ENCODE measurements at regions not wholly inside any gene's neighbourhood (a gene's known extent, or its start where the extent isn't known, plus 50 kb on each side); places are given as distances from the start of the nearest gene placed in this dataset.

- DNase-seq (ENCODE audit: low read depth), result no peak
These were observed 82.7 kb upstream of the DUSP22 start for GRCh38 chr6:209432-210103.

DNA sequence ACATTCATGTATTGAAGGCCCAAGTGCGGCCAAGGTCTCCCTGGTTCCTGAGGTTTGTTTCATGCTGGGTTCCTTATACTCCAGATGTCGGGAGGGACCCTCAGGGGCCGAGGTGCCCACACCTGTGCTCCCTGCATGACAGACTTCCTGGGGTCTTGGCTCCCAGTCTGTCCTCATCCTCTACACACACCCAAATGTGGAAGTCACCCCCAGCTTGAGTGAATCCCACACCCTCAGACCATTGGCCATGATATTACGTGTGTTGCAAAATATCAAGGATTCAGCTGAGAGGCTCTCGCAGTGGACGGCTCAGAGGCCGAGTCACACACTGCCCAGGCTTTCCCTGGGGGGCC lies 82.2 kb upstream of the DUSP22 start:
- no peak for DNase-seq (ENCODE audit: low read depth)

DNA sequence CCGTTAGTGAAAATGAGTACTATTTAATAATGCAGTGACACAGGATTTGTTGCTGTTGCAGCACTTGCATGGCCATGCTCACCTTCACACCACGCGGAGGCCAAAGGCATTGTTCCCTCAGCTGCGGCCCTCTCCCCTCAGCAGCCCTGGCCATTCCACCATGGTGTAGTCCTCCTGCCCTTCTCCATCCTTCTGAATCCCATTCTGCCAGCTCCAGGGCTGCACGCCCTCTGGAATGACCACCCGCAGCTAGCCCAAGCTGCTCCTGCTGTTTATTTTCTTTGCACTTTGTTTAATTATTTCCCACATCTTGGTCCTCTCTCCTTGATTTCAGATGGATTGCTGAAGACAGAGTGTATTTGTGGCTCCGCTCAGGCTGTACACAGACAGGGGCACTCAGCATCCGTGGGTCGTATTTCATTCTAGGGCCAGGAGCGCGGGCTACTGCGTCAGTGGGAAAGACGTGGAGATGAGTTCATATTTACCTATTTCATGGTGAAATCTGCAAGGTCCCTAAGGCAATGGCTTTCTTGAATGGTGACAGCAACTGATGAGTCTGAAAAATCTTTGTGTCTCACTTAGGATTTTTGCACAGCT lies 81.4 kb upstream of the DUSP22 start:
- no peak for DNase-seq (ENCODE audit: low read depth)

GRCh38 chr6:211871-212497 lies 80.3 kb upstream of the DUSP22 start:
- DNase-seq (ENCODE audit: low read depth), result no peak

DNA sequence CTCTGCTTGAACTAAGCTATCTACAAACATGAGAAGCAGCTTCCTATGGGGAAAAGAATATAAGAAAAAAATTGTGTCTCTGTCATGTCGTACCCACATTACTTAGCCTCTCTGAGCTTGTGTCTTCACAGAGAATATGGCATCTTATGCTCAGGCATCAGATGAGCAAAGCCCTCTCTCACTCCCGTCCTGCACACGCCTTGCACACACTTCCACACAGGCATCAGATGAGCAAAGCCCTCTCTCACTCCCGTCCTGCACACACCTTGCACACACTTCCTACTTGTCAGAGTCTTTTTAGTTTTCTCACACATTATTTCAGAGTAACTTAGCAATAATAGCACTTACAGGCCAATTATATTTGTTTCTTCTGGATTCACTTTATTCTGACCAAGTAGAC lies 79.0 kb upstream of the DUSP22 start:
- DNase-seq (ENCODE audit: low read depth), result no peak

DNA sequence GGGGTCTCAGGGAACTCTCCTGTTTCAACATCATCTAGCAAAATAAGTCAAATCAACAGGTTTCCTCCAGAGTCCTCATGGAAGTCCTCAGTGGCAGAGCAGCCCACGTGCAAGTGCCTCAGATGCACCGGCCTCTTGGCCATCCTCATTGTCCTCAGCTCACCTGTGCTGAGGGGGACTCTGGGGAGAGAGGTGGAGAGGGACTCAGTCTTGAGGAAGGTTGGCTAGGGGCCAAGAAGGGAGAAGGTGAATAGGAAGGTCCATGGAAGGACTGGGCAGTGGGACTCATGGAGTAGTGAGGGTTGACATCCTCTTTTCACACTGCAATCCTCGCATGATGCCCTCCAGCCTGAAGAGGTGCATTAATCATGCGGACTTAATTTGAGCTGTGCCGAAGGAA lies 77.9 kb upstream of the DUSP22 start:
- DNase-seq (ENCODE audit: low read depth), result no peak

DNA sequence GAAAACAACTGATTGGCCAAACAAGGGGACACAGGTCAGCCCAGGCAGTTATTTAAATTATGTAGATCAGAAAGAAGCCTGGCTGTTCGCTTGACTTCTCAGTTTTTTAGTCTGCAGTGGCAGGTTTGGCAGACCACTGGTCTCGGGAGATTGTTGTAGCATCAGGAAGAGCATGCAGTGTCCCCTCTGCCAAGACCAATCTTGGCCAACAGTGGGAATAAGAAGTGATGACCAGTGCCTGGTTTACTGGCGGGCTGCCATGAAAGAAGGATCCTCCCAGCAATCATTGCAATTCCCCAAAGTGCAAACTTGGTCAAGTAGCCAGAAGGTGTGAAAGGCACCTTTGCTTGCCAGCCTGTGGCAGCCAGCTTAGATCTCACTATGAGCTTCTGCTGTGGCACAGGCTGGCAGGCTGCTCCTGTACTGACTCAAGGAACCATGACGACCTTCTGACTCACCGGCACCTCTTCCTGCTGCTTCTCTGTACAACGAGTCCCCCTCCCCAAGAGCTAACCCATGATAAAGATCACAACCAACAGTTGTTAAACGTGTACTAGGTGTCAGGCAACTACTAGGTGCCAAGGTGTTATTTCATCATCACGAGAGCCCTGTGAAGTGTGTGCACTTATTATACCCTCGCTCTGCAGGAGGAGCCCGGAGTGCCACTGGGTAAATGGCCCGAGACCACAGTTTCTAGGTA lies 76.8 kb upstream of the DUSP22 start:
- DNase-seq (ENCODE audit: low read depth), result no peak

DNA sequence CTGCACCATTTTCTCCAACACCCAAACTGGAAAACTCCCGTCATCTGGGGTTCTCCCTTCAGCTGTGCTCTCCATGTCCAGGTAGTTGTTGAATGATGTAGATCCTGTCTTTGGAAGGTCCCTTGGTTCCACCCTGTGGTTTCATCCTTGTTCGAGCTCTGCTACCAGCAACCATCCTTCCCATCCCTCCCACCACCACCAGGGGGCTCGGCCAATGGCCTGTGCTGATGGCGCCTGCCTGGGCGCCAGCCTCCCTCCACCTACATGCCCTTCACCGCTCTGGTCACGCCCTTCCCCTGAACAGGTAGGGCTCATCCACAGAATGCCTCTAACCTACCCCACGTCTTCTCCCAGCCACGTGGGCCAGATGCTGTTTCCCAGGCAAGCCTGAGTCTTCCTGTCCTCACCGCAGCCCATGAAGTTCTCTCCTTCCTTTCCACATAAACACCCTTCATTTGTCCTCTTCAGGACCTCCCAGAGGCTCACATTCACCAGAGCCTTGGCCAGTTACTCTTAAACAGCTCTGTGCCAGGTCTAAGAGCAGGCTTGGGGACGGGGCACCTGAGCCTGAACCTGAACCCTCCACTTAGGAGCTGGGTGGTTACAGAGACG lies 75.1 kb upstream of the DUSP22 start:
- no peak for DNase-seq (ENCODE audit: low read depth)

GRCh38 chr6:218153-219018 lies 73.9 kb upstream of the DUSP22 start:
- no peak for DNase-seq (ENCODE audit: low read depth)

DNA sequence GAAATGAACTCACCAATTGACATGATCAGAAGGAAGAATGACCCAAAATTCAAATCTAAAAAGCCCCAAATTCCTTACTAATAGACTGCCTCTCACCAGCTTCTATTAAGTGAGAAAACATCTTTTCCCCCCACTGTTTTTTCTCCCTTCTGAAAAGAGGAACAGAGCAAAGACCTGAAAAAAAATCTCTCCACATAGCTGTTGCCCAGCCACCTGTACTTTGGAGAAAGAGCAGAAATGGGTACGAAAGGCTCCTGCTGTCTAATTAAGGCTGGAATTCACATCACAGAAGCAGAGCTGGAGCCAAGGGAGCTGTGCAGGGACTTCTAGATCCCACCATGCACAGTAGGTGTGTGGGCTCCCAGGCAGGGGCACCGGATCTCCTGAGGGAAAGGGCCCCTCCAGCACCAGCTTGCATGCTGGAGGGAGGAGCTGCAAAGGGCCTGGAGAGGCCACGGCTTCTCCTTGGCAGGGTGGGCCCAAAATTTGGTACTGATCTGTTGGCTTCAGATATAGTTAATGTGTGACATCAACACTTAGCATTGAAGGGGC lies 73.2 kb upstream of the DUSP22 start:
- no peak for DNase-seq (ENCODE audit: low read depth)

DNA sequence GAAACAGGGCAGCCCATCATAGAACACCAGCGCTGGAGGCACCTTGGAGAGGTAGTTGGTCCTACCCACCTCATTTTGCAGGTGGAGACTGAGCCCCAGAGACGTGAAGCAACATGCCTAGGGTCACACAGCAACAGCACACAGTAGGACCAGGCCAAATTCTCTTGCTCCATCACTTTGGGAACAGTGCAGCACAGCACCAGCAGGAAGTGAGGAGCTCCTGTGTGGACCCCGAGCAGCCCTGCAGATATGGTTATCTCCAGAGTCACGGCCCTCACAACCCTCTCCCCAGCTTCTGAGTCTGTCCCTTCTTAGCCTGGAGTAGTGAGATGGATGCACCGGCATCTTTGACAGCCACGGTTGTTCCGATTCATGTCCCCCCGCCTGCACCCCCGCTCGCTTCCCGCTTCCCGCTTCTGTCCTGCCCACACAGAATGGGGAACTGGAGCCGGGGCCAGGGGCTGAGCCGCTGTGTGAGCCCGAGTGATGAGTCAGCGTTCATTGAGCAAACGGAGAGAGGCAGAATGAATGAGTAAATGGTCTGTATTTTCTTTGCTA lies 72.6 kb upstream of the DUSP22 start:
- DNase-seq (ENCODE audit: low read depth), result no peak

DNA sequence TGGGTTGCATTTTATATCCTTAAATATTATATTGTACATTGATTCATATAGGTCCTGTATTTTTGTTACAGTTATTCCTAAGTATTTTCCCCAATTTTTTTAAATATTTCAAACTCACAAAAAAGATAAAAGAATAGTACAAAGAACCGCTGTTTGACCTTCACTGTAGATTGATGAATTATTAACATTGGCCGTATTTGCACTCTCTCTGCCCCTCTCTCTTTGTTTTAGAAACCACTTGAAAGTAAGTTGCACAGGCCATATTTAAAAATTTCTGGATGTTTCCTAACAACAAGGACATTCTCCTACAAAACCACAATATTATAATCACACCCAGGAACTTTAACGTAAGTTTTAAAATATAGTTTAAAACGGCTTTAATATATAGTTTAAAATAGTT lies 72.0 kb upstream of the DUSP22 start:
- no peak for DNase-seq (ENCODE audit: low read depth)

GRCh38 chr6:220721-221475 lies 71.4 kb upstream of the DUSP22 start:
- no peak for DNase-seq (ENCODE audit: low read depth)

DNA sequence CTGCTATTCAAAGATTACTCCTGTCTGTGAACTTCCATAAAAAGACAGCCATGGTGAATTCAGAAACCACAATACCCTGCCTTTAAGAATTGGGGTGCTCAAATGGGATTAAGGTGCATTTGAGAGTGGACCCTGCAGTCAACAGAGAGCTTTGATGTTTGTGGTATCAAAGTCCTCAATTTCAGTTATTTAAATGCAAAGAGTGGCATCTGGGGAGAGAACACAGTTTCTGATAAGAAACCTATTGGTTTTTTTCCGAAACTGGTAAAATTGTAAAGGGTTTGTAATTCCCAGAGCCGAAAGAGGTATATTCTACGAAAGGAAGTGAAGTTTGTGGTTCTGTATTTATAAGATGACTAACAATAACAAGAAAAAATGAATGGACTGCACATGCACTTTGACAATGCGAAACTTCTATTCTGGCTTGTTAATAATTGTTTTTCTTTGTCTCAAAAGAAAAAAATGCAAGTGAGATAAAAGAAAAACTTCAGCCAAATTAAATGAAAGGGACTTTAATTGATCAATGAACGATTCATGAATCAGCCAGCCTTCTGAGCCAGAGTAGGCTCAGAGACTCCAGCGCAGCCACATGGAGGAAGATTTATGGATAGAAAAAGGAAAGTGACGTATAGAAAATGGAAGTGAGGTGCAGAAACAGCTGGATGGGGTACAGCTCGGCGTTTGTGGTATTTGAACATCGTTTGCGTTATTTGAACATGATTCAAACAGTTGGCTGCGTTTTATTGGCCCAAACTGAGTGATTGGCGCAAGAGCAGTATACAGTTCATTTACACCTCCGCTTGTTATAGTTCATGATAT lies 70.5 kb upstream of the DUSP22 start:
- no peak for DNase-seq (ENCODE audit: low read depth)

- no peak for DNase-seq (ENCODE audit: low read depth)
These were observed 69.8 kb upstream of the DUSP22 start for GRCh38 chr6:222468-222867.

GRCh38 chr6:223136-223535 lies 69.2 kb upstream of the DUSP22 start:
- DNase-seq (ENCODE audit: low read depth), result no peak

DNA sequence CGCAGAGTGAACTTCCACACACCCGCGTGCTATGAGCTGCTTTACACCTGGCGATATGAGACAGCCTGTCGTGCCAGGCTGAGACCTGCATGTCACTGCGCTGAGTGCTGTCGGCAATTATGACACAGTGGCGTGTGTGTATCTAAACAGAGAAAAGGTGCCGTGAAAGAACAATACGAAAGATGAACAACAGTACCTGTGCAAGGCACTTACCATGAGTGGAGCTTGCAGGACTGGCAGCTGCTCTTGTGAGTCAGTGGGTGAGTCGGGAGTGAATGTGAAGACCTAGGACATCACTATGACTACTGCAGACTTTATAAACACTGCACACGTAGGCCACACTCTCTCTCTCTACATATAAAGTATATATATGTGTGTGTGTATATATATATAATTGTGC lies 68.5 kb upstream of the DUSP22 start:
- no peak for DNase-seq (ENCODE audit: low read depth)

GRCh38 chr6:224350-224749 lies 67.9 kb upstream of the DUSP22 start:
- DNase-seq (ENCODE audit: low read depth), result no peak

GRCh38 chr6:225121-225721 lies 67.1 kb upstream of the DUSP22 start:
- no peak for DNase-seq (ENCODE audit: low read depth)

Data from HS-5 (cell line).